ENCODE measurements at regions not wholly inside any gene's neighbourhood (a gene's known extent, or its start where the extent isn't known, plus 50 kb on each side); places are given as distances from the start of the nearest gene placed in this dataset.

DNA sequence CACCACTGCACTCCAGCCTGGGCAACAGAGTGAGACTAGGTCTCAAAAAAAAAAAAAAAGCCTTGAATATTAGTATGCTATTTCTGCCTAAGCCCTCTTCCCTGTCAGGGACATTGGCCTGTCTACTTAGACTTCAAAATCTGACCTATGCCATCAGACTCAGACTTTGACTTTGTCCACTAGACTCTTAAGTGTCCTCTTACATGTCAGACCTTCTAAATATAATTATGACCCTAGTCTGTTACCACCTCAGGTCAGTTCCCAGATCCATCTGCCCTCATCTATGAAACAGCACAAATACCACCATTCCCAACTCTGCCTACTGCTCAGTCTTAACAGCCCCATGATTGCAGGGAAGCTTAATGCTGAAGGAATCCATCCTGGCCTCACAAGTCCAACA lies 244.6 kb downstream of the ZEB2 start:
- TF ChIP-seq, protein P1, sequence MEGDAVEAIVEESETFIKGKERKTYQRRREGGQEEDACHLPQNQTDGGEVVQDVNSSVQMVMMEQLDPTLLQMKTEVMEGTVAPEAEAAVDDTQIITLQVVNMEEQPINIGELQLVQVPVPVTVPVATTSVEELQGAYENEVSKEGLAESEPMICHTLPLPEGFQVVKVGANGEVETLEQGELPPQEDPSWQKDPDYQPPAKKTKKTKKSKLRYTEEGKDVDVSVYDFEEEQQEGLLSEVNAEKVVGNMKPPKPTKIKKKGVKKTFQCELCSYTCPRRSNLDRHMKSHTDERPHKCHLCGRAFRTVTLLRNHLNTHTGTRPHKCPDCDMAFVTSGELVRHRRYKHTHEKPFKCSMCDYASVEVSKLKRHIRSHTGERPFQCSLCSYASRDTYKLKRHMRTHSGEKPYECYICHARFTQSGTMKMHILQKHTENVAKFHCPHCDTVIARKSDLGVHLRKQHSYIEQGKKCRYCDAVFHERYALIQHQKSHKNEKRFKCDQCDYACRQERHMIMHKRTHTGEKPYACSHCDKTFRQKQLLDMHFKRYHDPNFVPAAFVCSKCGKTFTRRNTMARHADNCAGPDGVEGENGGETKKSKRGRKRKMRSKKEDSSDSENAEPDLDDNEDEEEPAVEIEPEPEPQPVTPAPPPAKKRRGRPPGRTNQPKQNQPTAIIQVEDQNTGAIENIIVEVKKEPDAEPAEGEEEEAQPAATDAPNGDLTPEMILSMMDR (IDR thresholded peaks at IDR 0.05; ENCODE audit: insufficient read depth, low read length, poor library complexity, severe bottlenecking): no peak
- no peak for TF ChIP-seq EZH2phosphoT487 (conservative IDR thresholded peaks at IDR 0.05; ENCODE audit: low read length)

Data from SU-DHL-6 (cell line).